ENCODE measurements at regions not wholly inside any gene's neighbourhood (a gene's known extent, or its start where the extent isn't known, plus 50 kb on each side); places are given as distances from the start of the nearest gene placed in this dataset.
A peak's percentile ranks its signal among the peaks of the same experiment; 100 is the strongest.

DNA sequence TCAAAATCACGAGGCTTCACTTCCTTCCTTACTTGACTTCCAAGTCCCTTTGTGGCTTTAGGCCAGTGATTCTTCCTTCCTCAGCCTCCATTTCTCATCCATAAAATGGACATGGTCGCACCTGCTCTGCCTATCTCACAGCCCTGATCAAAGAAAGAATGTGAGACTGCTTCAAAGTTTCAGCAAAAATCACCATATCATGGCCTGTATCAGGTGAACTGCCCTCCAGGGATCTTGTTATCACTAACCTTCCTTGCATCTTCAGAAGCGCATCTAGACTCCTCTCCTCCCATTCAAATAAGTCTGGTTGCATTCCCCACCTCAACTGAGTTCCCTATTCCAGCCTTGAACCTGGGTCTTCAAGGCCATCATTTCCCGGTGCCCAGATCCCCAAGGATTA lies 96.5 kb downstream of the TTC32 start:
- TF ChIP-seq, protein P1, sequence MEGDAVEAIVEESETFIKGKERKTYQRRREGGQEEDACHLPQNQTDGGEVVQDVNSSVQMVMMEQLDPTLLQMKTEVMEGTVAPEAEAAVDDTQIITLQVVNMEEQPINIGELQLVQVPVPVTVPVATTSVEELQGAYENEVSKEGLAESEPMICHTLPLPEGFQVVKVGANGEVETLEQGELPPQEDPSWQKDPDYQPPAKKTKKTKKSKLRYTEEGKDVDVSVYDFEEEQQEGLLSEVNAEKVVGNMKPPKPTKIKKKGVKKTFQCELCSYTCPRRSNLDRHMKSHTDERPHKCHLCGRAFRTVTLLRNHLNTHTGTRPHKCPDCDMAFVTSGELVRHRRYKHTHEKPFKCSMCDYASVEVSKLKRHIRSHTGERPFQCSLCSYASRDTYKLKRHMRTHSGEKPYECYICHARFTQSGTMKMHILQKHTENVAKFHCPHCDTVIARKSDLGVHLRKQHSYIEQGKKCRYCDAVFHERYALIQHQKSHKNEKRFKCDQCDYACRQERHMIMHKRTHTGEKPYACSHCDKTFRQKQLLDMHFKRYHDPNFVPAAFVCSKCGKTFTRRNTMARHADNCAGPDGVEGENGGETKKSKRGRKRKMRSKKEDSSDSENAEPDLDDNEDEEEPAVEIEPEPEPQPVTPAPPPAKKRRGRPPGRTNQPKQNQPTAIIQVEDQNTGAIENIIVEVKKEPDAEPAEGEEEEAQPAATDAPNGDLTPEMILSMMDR (conservative IDR thresholded peaks at IDR 0.05; ENCODE audit: low read depth, low read length): no peak
- DNase-seq (ENCODE audit: low read depth): no peak
- no peak overlapping the region for H3K4me3 ChIP-seq (ENCODE audit: low read depth, low read length)

DNA sequence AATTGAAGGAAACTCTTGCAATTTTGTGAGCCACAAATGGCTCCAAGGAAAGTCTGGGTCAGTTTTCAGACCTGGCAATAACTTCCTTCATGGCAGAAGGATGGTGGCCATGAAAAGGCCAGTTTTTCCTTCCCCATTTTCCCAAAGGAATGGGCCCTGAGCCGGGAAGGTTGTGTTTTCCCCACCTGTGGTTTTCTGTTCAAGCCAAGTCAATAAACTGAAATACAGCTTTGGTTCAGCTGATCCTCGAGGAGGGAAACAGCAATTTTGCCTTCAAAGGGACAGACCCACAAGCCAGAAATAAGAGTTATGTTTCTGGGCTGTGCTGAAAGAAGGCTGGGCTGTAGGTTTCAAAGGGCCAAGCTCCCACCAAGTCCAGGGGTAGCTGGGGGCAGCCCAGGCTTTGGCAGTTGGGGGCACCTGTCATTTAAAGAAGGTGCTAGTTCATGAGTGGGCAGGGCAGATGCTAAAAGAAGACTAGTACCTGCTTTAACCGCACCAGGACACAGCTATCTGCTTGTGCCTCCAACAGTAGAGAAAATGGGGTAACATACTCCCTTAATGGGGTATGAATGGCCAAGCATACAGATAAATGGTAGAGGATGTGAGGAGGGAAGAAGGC lies 97.0 kb downstream of the TTC32 start:
- no peak overlapping the region for H3K4me3 ChIP-seq (ENCODE audit: low read depth, low read length)
- DNase-seq (ENCODE audit: low read depth): no peak
- TF ChIP-seq, protein P1 (conservative IDR thresholded peaks at IDR 0.05; ENCODE audit: low read depth, low read length): no peak

DNA sequence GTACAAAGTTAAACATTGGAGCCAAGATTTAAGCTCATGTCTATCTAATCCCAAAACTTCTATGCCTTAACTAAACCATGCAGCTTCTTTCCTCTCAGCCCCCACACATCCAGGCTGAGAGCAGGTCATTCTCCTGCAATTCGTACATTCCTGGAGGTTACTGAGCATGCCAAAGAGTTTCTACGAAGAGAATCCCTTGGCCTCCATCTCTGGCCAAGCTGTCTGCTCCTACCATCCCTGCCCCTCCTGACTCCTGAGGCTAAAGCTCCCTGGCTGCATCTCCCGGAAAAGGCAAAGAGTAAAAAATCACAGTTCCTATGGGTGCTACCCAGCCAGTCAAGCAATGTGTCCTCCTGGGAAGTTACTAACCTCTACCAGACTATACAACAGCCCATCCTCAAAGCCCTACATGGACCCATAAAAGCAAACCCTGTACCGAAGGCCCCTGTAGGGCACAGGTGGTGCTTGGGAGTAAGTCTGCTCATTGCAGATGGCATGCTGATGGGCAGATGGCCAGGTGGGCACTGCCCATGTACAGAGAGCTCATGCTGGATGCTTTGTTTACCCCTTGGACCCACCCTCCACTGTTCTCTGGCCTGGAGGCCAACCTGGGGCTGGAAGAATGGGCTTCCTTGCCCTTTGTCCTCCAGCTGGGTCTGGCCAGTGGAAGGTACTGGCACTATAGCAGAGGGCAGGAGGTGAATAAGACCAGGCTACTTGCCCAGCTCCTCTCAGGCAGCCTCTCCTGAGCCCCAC lies 99.5 kb downstream of the TTC32 start:
- peak; percentile 61 for DNase-seq (ENCODE audit: low read depth)
- no peak overlapping the region for H3K4me3 ChIP-seq (ENCODE audit: low read depth, low read length)
- TF ChIP-seq, protein P1 (conservative IDR thresholded peaks at IDR 0.05; ENCODE audit: low read depth, low read length): no peak

DNA sequence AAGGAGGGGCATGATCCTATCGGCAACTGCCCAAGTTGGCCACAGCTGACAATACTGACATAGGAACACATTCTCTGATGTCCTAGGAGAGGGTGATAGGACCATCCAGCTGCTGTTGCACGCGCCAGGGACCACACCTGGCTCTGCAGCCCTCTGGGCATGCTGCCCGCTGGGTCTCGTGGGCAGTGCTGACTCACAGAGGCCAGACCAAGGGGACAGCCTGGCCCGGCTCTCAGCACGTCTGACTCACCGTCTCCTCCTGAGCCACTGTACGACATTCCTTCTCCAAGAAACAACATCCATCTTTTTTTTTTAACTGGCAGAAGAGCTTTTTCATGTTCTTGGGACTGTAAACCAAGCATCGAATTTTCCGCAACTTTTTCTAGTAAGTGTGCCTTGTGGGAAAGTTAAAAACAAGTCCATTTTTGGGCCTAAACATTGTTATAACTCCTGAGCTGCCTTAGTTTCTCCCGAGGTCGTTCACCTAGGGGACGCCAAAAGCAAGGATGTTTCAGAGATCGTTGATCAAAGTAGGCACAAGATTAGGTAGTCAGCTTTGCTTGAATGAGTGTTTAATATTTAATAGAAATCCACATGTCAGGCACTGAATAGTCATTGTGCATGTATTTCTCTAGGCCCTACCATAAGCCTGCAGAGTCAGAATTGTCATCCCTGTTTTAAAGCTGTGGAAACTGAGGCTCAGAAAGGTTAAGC lies 100.3 kb downstream of the TTC32 start:
- DNase-seq (ENCODE audit: low read depth): peak; percentile 98
- no peak overlapping the region for H3K4me3 ChIP-seq (ENCODE audit: low read depth, low read length)
- TF ChIP-seq, protein P1 (conservative IDR thresholded peaks at IDR 0.05; ENCODE audit: low read depth, low read length): no peak

DNA sequence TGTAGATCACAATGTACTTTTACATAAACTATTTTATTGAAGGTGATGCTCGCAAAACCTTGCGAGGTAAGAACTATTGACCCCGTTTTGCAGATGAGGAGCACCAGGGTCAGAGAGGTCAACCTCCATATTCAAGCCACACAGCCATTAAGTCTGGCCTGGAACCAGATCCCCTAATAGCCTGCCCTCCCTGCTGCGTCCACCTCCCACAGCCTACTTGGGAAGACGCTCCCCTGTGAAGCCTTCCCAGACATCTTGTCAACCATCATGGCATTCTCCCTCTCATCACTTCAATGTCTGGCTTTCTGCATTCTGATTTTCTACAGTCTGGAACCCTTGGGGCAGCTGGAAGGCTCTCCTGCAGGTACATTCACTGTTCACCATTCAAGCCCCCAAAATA lies 101.0 kb downstream of the TTC32 start:
- TF ChIP-seq, protein P1 (conservative IDR thresholded peaks at IDR 0.05; ENCODE audit: low read depth, low read length): no peak
- DNase-seq (ENCODE audit: low read depth): no peak
- H3K4me3 ChIP-seq (ENCODE audit: low read depth, low read length): no peak overlapping the region

DNA sequence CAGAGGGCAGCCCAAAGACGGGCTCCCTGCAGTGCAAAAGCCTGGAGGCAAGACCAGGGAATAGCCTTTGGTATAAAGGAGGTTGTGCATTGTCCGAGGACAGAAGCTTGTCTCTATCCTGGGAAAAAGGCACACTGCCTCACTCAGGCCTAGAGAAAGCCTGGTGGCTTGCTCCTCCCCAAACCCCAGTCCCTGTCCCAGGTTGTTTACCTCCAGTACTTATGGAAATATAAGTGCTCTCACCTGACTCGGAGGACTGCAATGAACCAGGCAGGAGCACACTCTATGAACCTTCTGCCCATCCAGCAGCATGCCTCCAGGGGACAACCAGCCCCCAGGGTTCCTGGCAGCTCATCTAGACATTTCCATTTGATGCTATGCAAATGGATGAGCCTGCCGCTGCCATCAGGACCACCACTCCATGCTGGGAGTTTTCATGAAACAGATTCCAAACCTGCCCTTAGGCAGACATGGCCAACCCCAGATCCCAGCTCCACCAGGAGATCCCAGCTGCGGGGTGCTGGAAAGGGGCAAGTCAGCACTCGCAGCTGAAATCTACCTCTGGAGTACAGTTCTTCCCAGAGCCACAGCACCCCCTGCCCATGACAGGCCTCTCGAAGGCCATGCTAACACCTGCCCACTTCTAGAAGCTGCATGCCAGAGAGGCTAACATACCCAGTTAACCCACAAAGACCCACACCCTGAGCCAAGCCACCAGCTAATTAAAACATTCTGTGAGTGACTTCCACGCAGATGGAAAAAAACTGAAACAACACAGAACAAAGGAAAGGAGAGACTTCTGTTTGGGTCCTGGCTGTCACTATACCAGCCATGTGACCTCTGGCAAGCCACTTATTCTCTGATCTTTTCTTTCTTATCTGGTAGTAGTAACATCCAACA lies 101.7 kb downstream of the TTC32 start:
- no peak for DNase-seq (ENCODE audit: low read depth)
- H3K4me3 ChIP-seq (ENCODE audit: low read depth, low read length): no peak overlapping the region

More for the DNA sequence above, 101.7 kb downstream of the TTC32 start:
- TF ChIP-seq, protein P1 (conservative IDR thresholded peaks at IDR 0.05; ENCODE audit: low read depth, low read length): no peak

Measured in choroid plexus epithelial cell (primary cell).